BLaER1 treated with 17β-estradiol and CSF1 and Interleukin-3, amounts not matched to agents 10 nM and 100 nM (cell line): ENCODE measurements at regions not wholly inside any gene's neighbourhood (a gene's known extent, or its start where the extent isn't known, plus 50 kb on each side); places are given as distances from the start of the nearest gene placed in this dataset.

Source experiments
- H3K27ac ChIP-seq, 11 experiments: shearing (Covaris generic); formaldehyde crosslinking; 2 replicates each; pipeline ENCODE4 v1.8.1; 2022
- H3K27me3 ChIP-seq, 11 experiments: shearing (Covaris generic); formaldehyde crosslinking; 2 replicates each; pipeline ENCODE4 v1.8.1; 2022
- H3K36me3 ChIP-seq, 11 experiments: shearing (Covaris generic); formaldehyde crosslinking; 2 replicates each; pipeline ENCODE4 v1.8.1; 2022
- H3K4me1 ChIP-seq, 10 experiments: shearing (Covaris generic); formaldehyde crosslinking; 2 replicates each; pipeline ENCODE4 v1.8.1; 2022
- H3K4me2 ChIP-seq, 11 experiments: shearing (Covaris generic); formaldehyde crosslinking; 2 replicates each; pipeline ENCODE4 v1.8.1; 2022
- H3K4me3 ChIP-seq, 10 experiments: shearing (Covaris generic); formaldehyde crosslinking; 2 replicates each; pipeline ENCODE4 v1.8.1; 2022
- H3K9ac ChIP-seq, 11 experiments: shearing (Covaris generic); formaldehyde crosslinking; 2 replicates each; pipeline ENCODE4 v1.8.1; 2022
- H3K9me3 ChIP-seq, 11 experiments: shearing (Covaris generic); formaldehyde crosslinking; replicated peaks in 1 of 11; 2 replicates each; pipeline ENCODE4 v1.8.1; 2022
- H4K20me1 ChIP-seq, 11 experiments: shearing (Covaris generic); formaldehyde crosslinking; 2 replicates each; pipeline ENCODE4 v1.8.1; 2022
- Cebpa-rat ChIP-seq, 11 experiments: shearing (Covaris generic); IDR thresholded peaks; 2 replicates each; pipeline ENCODE4 v1.8.1; 2022

- Histone ChIP-seq H3K36me3 (no peaks in the 10 kb centered on the region), H3K4me2 (no peak overlapping the region), H3K9me3 (peaks cover 0 to 4% (median 0%) of the 10 kb centered on the region in 11 experiments; a peak in 1 of 22 replicates), H3K27ac (no peak overlapping the region), H3K4me1 (no peaks in the 10 kb centered on the region), H3K27me3 (no peaks in the 10 kb centered on the region), H4K20me1 (no peaks in the 10 kb centered on the region; a peak in 1 of 22 replicates), H3K9ac (no peak overlapping the region), H3K4me3 (no peak overlapping the region)
- TF ChIP-seq Cebpa-rat (IDR thresholded peaks at IDR 0.05): no peak
These were observed 544.4 kb downstream of the SH2D4B start for GRCh38 chr10:81081887-81082620.

- Histone ChIP-seq H3K27me3 (no peaks in the 10 kb centered on the region), H3K27ac (no peak overlapping the region), H3K36me3 (no peaks in the 10 kb centered on the region), H3K4me3 (no peak overlapping the region), H3K9ac (no peak overlapping the region), H4K20me1 (no peaks in the 10 kb centered on the region; a peak in 1 of 22 replicates), H3K4me2 (no peak overlapping the region), H3K4me1 (no peaks in the 10 kb centered on the region), H3K9me3 (peaks cover 0 to 4% (median 0%) of the 10 kb centered on the region in 11 experiments; a peak in 1 of 22 replicates)
- TF ChIP-seq Cebpa-rat (IDR thresholded peaks at IDR 0.05): no peak
These were observed 545.1 kb downstream of the SH2D4B start for GRCh38 chr10:81082621-81083376.

GRCh38 chr10:81093056-81093455 is 555.4 kb downstream of the SH2D4B start:
- Histone ChIP-seq H3K36me3 (no peaks in the 10 kb centered on the region), H3K9me3 (peaks cover 0 to 16% (median 6%) of the 10 kb centered on the region in 11 experiments; a peak in 4 of 22 replicates), H3K4me2 (no peak overlapping the region), H3K27ac (no peak overlapping the region), H3K27me3 (no peaks in the 10 kb centered on the region), H3K4me1 (peaks cover 0 to 19% (median 7%) of the 10 kb centered on the region in 10 experiments; a peak in 9 of 20 replicates), H3K4me3 (no peak overlapping the region), H4K20me1 (no peaks in the 10 kb centered on the region), H3K9ac (no peak overlapping the region)
- no peak for TF ChIP-seq Cebpa-rat (IDR thresholded peaks at IDR 0.05)

GRCh38 chr10:81095238-81095637 is 557.5 kb downstream of the SH2D4B start:
- no peak overlapping the region for H3K4me2 ChIP-seq
- H3K9me3 ChIP-seq: peaks cover 0 to 17% (median 6%) of the 10 kb centered on the region in 11 experiments; a peak in 5 of 22 replicates
- no peak overlapping the region for H3K4me3 ChIP-seq
- no peaks in the 10 kb centered on the region for H3K27me3 ChIP-seq
- H3K9ac ChIP-seq: no peak overlapping the region
- H3K4me1 ChIP-seq: peaks cover 0 to 19% (median 7%) of the 10 kb centered on the region in 10 experiments; a peak in 9 of 20 replicates
- no peaks in the 10 kb centered on the region for H4K20me1 ChIP-seq
- TF ChIP-seq Cebpa-rat (IDR thresholded peaks at IDR 0.05): no peak
- no peaks in the 10 kb centered on the region for H3K36me3 ChIP-seq
- no peak overlapping the region for H3K27ac ChIP-seq

- H3K9me3 ChIP-seq: peaks cover 0 to 17% (median 5%) of the 10 kb centered on the region in 11 experiments; a peak in 5 of 22 replicates
- no peaks in the 10 kb centered on the region for H3K27me3 ChIP-seq
- H3K4me1 ChIP-seq: peaks cover 0 to 19% (median 7%) of the 10 kb centered on the region in 10 experiments; a peak in 9 of 20 replicates
- H3K4me2 ChIP-seq: peak overlapping the region in 7 of 11 experiments; percentile 2 to 39 (median 30); a peak in 7 of 22 replicates
- H3K36me3 ChIP-seq: no peaks in the 10 kb centered on the region
- TF ChIP-seq Cebpa-rat (IDR thresholded peaks at IDR 0.05): no peak
- H3K4me3 ChIP-seq: no peak overlapping the region
- H3K27ac ChIP-seq: no peak overlapping the region
- no peaks in the 10 kb centered on the region for H4K20me1 ChIP-seq
- no peak overlapping the region for H3K9ac ChIP-seq
These were observed 558.9 kb downstream of the SH2D4B start for GRCh38 chr10:81096558-81096957.

GRCh38 chr10:81101062-81101461 is 563.4 kb downstream of the SH2D4B start:
- H3K27ac ChIP-seq: no peak overlapping the region

GRCh38 chr10:81104494-81104893 is 566.8 kb downstream of the SH2D4B start:
- H3K4me2 ChIP-seq: no peak overlapping the region
- no peaks in the 10 kb centered on the region for H4K20me1 ChIP-seq
- H3K27me3 ChIP-seq: no peaks in the 10 kb centered on the region
- no peak overlapping the region for H3K9ac ChIP-seq
- peaks cover 0 to 7% (median 0%) of the 10 kb centered on the region in 10 experiments; a peak in 4 of 20 replicates for H3K4me1 ChIP-seq
- no peak overlapping the region for H3K27ac ChIP-seq
- H3K4me3 ChIP-seq: no peak overlapping the region
- TF ChIP-seq Cebpa-rat (IDR thresholded peaks at IDR 0.05): no peak
- H3K9me3 ChIP-seq: no peaks in the 10 kb centered on the region
- H3K36me3 ChIP-seq: no peaks in the 10 kb centered on the region

More at GRCh38 chr10:81101062-81101461, 563.4 kb downstream of the SH2D4B start:
- Histone ChIP-seq H3K4me3 (no peak overlapping the region), H3K9ac (no peak overlapping the region), H3K4me1 (peaks cover 0 to 16% (median 7%) of the 10 kb centered on the region in 10 experiments; a peak in 9 of 20 replicates), H4K20me1 (no peaks in the 10 kb centered on the region), H3K27me3 (no peaks in the 10 kb centered on the region), H3K9me3 (peaks cover 0 to 5% (median 0%) of the 10 kb centered on the region in 11 experiments; a peak in 1 of 22 replicates), H3K36me3 (no peaks in the 10 kb centered on the region), H3K4me2 (no peak overlapping the region)
- no peak for TF ChIP-seq Cebpa-rat (IDR thresholded peaks at IDR 0.05)

GRCh38 chr10:81108516-81109199 is 571.0 kb downstream of the SH2D4B start:
- H3K4me3 ChIP-seq: no peak overlapping the region
- H3K9ac ChIP-seq: no peak overlapping the region
- no peaks in the 10 kb centered on the region for H3K27me3 ChIP-seq
- H3K4me2 ChIP-seq: 0 out of 22 replicates have a peak overlapping the region, but pooled peaks of 1 of the 11 experiments have one; percentile 5
- H3K27ac ChIP-seq: peak overlapping the region in 1 of 11 experiments; percentile 39; a peak in 1 of 22 replicates
- no peaks in the 10 kb centered on the region for H4K20me1 ChIP-seq
- no peak for TF ChIP-seq Cebpa-rat (IDR thresholded peaks at IDR 0.05)
- H3K4me1 ChIP-seq: peaks cover 0 to 7% (median 0%) of the 10 kb centered on the region in 10 experiments; a peak in 4 of 20 replicates
- no peaks in the 10 kb centered on the region for H3K36me3 ChIP-seq
- H3K9me3 ChIP-seq: no peaks in the 10 kb centered on the region
